Activated CD8-positive, alpha-beta memory T cell treated with anti-CD3 and anti-CD28 coated beads, Interleukin-2, amount 10 ng/mL, durations not matched to agents 7 days and 5 days (primary cell): ENCODE measurements at regions not wholly inside any gene's neighbourhood (a gene's known extent, or its start where the extent isn't known, plus 50 kb on each side); places are given as distances from the start of the nearest gene placed in this dataset.
A peak's percentile ranks its signal among the peaks of the same experiment; 100 is the strongest.

Experiments used
- ATAC-seq: fragments of 150-1000 bp; cut with Tn5 transposase; one replicate; pipeline ENCODE4 v1.10.0; 2021; ENCODE audit warnings: moderate library complexity
- CTCF ChIA-PET: fragments of 350-600 bp; sonication (Branson Sonifier 250); formaldehyde crosslinking; loops from one replicate; lab custom pipeline; 2021; ENCODE audit warnings: antibody characterized with exemption; lab: Charles Lee
- DNase-seq: peaks from one replicate; pipeline ENCODE4 v3.0.0-alpha.2; 2020
- H3K27ac Mint-ChIP-seq: one replicate; pipeline ENCODE4 v1.8.0; 2021; ENCODE audit warnings: mild to moderate bottlenecking, mixed read lengths
- H3K27me3 Mint-ChIP-seq: one replicate; pipeline ENCODE4 v1.8.0; 2021; ENCODE audit warnings: mixed read lengths
- H3K36me3 Mint-ChIP-seq: one replicate; pipeline ENCODE4 v1.8.0; 2021; ENCODE audit warnings: mild to moderate bottlenecking, mixed read lengths
- H3K4me1 Mint-ChIP-seq: one replicate; pipeline ENCODE4 v1.8.0; 2021; ENCODE audit warnings: mixed read lengths
- H3K4me3 Mint-ChIP-seq: one replicate; pipeline ENCODE4 v1.8.0; 2021; ENCODE audit warnings: mild to moderate bottlenecking, moderate library complexity, mixed read lengths
- H3K9me3 Mint-ChIP-seq: one replicate; pipeline ENCODE4 v1.8.0; 2022; ENCODE audit warnings: low read depth, mixed read lengths

DNA sequence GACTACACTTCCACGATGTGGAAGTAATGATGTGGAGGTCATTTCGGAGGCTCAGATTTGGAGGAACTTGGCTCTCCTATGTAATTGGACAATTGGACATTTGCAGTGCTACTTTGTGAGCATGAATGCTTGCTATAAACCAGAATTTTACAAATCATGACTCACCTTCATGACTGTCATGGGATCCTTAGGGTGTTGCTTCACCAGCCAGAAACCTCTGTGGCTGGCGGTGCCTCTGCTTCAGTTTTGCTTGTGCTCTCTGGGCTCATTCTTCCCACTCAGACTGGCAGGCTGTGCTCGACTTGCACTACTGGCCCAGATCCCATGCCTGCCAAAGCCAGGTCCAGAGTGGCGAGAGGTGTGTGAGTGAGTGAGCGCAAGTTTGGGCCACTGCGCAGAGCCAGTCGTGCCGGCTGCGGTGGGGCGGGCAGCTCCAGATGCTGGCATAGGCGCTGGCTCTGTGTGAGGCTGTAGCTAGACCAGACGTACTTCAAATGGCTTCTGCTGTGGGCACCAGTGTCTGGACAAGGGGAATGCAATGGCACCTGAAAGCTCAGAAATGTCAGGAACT lies 387.8 kb downstream of the AEBP2 start:
- H3K27ac Mint-ChIP-seq = no peak overlapping the region
- no peak for DNase-seq
- no peak for ATAC-seq

DNA sequence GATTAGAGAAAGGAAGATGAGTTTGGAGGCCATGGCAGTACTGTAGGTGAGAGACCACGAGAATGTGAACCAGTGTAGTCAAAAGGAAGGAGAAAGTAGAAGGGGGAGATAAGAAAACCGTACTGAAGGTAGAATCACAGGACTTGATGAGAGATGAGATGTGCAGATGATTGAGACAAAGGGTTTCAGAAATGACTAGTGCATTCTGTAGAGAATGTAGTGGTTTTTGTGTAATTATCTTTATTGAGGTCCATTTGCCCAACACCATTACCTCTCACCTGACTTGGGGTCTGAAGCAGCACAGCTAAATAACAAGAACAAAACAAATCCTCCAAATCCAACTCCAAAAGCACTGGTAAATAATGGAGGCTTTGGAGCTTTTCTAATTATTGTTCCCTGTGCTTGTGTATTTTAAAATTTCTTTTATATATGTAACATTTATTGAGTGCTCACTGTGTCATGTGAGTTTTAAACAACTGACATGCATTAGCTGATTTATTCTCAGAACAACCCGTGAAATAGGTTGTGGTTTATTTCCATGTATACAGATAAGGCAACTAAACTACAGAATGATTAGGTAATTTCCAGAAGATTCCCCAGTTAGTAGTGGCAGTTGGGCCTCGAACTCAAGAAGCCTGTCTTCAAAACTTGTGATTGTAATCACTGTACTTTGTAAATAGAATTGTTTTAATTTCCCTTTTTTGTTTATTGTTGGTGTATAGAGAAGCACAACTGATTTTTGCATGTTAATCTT lies 390.0 kb downstream of the AEBP2 start:
- CTCF ChIA-PET = no interaction called here
- H3K27ac Mint-ChIP-seq = no peak overlapping the region

More for the DNA sequence above, 387.8 kb downstream of the AEBP2 start:
- Mint-ChIP-seq H3K27me3 (no peaks in the 10 kb centered on the region), H3K9me3 (peaks cover 18% of the 10 kb centered on the region), H3K4me3 (no peak overlapping the region), H3K36me3 (peaks cover 7% of the 10 kb centered on the region), H3K4me1 (peaks cover 20% of the 10 kb centered on the region)
- CTCF ChIA-PET = no interaction called here

DNA sequence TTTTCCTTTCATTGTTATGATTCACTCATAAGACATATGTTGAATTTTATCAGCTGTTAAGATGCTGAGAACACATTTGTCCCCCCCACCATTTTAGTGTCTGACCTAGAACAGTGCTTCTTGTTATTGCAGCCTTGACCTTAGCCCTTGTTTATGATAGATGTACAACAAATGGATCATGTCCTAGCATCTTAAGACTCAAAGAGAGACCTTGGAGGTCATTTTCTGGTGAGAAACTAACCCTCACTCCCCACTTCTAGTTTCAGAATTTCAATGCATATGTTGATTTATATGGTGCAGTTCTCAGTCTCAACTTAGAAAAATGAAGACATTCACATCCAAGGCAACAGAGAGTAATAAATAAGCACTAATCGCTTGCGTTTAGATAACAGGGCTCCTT lies 391.2 kb downstream of the AEBP2 start:
- CTCF ChIA-PET = interaction anchor here (1.0 to 1.3 kb wide), 2 partner anchors 40 to 73 kb away, joined by 4 to 5 read pairs; no protein-coding TSS in a partner anchor
- no peak for ATAC-seq
- Mint-ChIP-seq H3K4me1 (peaks cover 32% of the 10 kb centered on the region), H3K9me3 (peaks cover 10% of the 10 kb centered on the region), H3K27ac (no peak overlapping the region), H3K27me3 (no peaks in the 10 kb centered on the region), H3K36me3 (peaks cover 8% of the 10 kb centered on the region), H3K4me3 (no peak overlapping the region)
- no peak for DNase-seq

More for the DNA sequence above, 390.0 kb downstream of the AEBP2 start:
- H3K9me3 Mint-ChIP-seq = peaks cover 10% of the 10 kb centered on the region
- no peak for ATAC-seq
- H3K4me3 Mint-ChIP-seq = no peak overlapping the region
- peaks cover 8% of the 10 kb centered on the region for H3K36me3 Mint-ChIP-seq
- DNase-seq = no peak
- peaks cover 25% of the 10 kb centered on the region for H3K4me1 Mint-ChIP-seq
- H3K27me3 Mint-ChIP-seq = no peaks in the 10 kb centered on the region

DNA sequence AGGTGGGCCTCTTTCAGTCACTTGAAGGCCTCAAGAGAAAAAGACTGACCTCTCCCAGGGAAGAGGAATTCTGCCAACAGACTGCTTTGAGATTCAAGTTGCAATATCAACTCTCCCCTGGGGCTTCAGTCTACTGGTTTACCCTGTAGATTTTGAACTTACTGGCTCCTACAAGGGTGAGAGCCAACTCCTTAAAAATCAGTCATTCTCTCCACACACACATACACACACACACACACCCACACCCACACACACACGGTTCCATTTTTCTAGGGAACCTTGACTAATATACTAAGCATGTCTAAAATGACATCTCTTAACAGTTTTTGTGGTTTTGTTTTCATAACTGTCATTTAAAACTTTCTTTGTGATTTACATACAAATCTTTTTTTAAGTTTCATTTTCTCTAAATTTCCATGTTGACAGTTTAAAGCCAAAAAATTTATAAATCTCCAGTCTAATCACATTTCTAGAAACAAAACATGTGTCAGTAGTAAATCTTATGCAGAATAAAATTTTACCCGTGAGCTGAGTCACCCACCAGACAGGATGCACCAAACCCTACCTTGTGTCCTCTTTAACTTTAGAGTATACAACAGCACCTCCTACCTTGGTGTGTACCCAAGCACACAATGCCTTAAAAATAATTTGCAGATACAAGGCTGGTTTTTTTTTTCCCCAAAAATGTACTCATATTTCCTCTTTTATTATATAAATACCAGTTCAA lies 394.6 kb downstream of the AEBP2 start:
- Mint-ChIP-seq H3K27me3 (no peaks in the 10 kb centered on the region), H3K9me3 (peaks cover under 1% of the 10 kb centered on the region), H3K4me1 (peaks cover 29% of the 10 kb centered on the region), H3K4me3 (no peak overlapping the region), H3K27ac (peak overlapping the region; percentile 22), H3K36me3 (peaks cover 3% of the 10 kb centered on the region)
- ATAC-seq = peak; percentile 76
- CTCF ChIA-PET = interaction anchor here (1.2 to 1.4 kb wide), 3 partner anchors 76 to 94 kb away, joined by 4 read pairs; no protein-coding TSS in a partner anchor
- peak; percentile 41 for DNase-seq

DNA sequence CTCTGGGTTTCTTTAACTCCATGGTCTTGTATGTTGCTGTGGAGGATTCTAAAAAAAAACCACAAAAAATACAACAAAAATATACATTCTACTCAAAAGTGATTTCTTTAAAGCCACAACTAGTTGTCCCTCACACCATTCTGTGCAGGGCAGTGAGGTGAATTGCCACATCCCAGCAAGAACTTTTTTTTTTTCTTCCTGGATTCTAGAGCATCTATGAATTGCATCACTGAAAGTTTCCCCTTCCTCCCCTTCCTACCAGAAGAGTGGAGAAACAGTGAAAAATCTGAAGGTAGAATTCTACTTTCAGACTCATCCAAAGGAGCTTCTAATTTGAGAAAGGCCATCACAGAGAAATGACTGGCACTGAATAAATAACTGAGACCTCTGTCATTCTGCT lies 395.3 kb downstream of the AEBP2 start:
- DNase-seq (no peak), ATAC-seq (no peak)
- H3K4me3 Mint-ChIP-seq = no peak overlapping the region
- H3K27ac Mint-ChIP-seq = no peak overlapping the region
- peaks cover 2% of the 10 kb centered on the region for H3K36me3 Mint-ChIP-seq
- CTCF ChIA-PET = interaction anchor here (0.8 to 1.4 kb wide), 4 partner anchors 77 to 263 kb away, joined by 3 to 4 read pairs (median 4); no protein-coding TSS in a partner anchor
- no peaks in the 10 kb centered on the region for H3K27me3 Mint-ChIP-seq
- H3K9me3 Mint-ChIP-seq = no peaks in the 10 kb centered on the region
- peaks cover 25% of the 10 kb centered on the region for H3K4me1 Mint-ChIP-seq

DNA sequence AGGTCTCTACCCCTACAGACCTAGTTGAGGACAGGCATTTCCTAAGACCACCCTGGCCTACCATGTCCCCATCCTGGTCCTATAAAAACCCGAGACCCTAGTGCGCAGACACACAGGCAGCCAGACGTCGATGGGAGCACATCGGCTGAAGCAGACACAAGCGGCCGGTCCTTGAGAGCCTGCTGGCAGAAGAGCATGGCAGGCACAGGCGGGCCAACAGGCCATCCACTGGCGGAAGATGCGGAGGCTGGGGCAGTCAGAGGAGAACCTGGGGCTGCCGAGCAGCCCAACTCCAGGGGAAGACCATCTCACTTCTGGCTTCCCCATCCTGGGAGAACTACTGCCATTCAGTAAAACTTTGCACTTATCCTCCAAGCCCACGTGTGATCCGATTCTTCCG lies 396.8 kb downstream of the AEBP2 start:
- Mint-ChIP-seq H3K27me3 (no peaks in the 10 kb centered on the region), H3K36me3 (peaks cover 2% of the 10 kb centered on the region), H3K4me1 (peaks cover 12% of the 10 kb centered on the region), H3K9me3 (no peaks in the 10 kb centered on the region), H3K4me3 (no peak overlapping the region), H3K27ac (no peak overlapping the region)
- DNase-seq = no peak
- no peak for ATAC-seq
- CTCF ChIA-PET = no interaction called here

DNA sequence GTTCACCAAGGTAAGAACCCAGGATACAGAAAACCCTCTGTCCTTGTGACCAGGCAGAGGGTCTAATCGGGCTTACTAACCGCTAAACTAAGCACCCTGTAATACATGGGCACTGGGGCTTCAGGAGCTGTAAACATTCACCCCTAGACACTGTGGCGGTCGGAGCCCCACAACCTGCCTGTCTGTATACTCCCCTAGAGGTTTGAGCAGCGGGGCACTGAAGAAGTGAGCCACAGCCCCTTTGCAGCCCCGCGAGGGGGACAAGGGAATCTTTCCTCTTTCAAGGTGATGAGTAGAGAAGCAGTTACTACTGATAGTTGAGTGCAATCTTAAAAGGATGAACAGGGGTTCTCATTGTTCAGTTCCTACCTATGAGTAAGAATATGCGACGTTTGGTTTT lies 397.2 kb downstream of the AEBP2 start:
- H3K27me3 Mint-ChIP-seq = no peaks in the 10 kb centered on the region
- ATAC-seq (no peak), DNase-seq (no peak)
- H3K36me3 Mint-ChIP-seq = peaks cover 2% of the 10 kb centered on the region
- CTCF ChIA-PET = no interaction called here
- H3K4me1 Mint-ChIP-seq = peaks cover 12% of the 10 kb centered on the region
- H3K4me3 Mint-ChIP-seq = no peak overlapping the region
- H3K9me3 Mint-ChIP-seq = no peaks in the 10 kb centered on the region
- H3K27ac Mint-ChIP-seq = no peak overlapping the region

DNA sequence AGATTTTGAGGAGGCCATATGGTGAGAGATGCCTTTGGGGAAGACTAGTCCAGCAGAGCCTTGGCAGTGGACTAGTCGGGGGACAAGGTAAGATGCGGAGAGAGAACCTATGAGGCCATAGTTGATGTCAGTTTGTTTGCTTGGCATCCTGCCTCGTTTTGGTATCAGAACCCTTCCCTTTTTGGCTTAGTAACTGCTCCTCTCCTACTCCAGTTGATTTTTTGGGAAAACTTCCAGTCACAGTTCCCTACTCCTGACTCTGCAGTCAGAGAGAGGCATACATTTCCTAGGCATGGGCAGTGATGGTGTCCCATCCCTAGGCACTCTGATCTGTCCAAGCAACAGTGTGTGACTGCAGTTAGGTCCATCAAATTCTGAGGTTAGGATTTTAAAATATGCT lies 398.3 kb downstream of the AEBP2 start:
- Mint-ChIP-seq H3K27ac (no peak overlapping the region), H3K36me3 (peaks cover 2% of the 10 kb centered on the region), H3K27me3 (no peaks in the 10 kb centered on the region), H3K9me3 (no peaks in the 10 kb centered on the region), H3K4me1 (peaks cover 12% of the 10 kb centered on the region), H3K4me3 (no peak overlapping the region)
- CTCF ChIA-PET = no interaction called here
- ATAC-seq = no peak
- no peak for DNase-seq

DNA sequence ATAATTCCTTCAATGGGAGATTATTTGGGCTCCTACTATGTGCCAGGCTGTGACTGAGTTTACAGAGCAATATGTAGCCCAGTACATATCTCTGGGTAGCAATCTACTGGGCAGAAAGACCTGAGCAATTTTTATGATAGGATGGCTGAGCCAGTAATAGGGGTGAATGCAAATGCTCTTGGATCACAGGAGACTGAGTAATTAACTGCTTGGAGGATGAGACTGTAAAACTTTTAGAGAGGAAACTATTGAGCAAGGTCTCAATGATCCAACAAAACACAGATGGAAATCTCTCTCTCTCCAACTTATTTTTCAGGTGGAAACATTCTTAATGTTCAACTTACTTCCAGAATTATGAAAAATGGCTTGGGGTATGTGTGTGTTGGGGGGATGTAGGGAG lies 402.2 kb downstream of the AEBP2 start:
- Mint-ChIP-seq H3K36me3 (no peaks in the 10 kb centered on the region), H3K27me3 (no peaks in the 10 kb centered on the region), H3K9me3 (no peaks in the 10 kb centered on the region), H3K27ac (no peak overlapping the region), H3K4me3 (no peak overlapping the region), H3K4me1 (no peaks in the 10 kb centered on the region)
- CTCF ChIA-PET = no interaction called here
- no peak for DNase-seq
- ATAC-seq = no peak

DNA sequence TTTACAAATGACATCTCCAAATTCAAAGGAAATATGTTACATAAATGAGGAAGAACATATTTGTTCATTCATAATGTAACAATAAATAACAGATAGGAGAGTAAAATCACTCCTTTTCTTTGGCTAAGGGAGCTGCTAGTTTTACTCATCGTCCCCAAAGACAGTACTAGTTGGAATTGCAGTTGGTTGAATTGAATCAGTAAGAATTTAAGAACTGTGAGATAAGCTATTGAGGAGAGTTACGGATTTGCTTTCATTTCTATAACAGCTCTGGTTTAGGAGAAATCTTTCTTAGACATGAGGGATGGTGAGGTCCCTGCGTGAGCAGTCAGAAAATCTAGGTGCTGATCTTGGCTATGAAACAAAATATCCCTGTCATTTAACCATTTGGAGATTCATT lies 402.8 kb downstream of the AEBP2 start:
- CTCF ChIA-PET = no interaction called here
- no peak for ATAC-seq
- Mint-ChIP-seq H3K9me3 (no peaks in the 10 kb centered on the region), H3K4me1 (no peaks in the 10 kb centered on the region), H3K4me3 (no peak overlapping the region), H3K27me3 (no peaks in the 10 kb centered on the region), H3K27ac (no peak overlapping the region), H3K36me3 (no peaks in the 10 kb centered on the region)
- DNase-seq = no peak

DNA sequence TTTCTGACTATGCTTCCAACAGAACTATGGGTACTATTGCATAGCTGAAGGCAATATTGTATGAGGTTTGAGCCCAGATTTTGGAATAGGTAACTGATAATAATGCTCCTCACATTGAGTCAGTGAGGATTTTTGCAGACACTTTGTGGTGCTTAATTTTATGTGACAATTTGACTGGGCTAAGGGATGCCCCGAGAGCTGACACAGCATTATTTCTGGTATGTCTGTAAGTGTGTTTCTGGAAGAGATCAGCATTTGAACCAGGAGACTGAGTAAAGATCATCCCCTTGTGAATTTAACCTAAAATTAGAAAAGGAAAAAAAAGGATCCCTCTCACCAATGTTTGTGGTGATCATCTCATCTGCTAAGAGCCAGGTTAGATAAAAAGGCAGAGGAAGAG lies 404.9 kb downstream of the AEBP2 start:
- H3K27me3 Mint-ChIP-seq = no peaks in the 10 kb centered on the region
- CTCF ChIA-PET = no interaction called here
- DNase-seq (no peak), ATAC-seq (no peak)
- H3K27ac Mint-ChIP-seq = no peak overlapping the region
- H3K4me3 Mint-ChIP-seq = no peak overlapping the region
- no peaks in the 10 kb centered on the region for H3K36me3 Mint-ChIP-seq
- no peaks in the 10 kb centered on the region for H3K9me3 Mint-ChIP-seq
- H3K4me1 Mint-ChIP-seq = no peaks in the 10 kb centered on the region

DNA sequence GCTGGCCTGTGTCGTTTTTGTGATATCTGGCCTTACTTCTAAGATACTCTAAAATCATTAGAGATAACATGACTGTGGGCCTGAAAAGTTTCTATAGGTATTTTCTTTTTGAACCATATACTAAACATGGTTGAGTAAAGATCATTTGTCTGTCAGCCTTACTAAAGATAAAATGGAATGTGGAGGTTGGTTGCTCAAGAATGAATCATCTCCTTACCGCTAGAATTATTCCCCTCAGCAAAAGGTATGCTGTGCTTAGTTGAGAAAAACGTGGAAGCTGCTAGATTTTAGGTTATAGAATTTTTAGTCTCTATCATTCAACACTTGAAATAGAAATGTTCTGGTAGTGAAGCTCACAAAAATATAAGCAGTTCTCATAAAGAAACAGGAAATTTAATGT lies 407.3 kb downstream of the AEBP2 start:
- Mint-ChIP-seq H3K27me3 (no peaks in the 10 kb centered on the region), H3K4me1 (no peaks in the 10 kb centered on the region), H3K9me3 (no peaks in the 10 kb centered on the region), H3K36me3 (no peaks in the 10 kb centered on the region), H3K27ac (no peak overlapping the region), H3K4me3 (no peak overlapping the region)
- no peak for ATAC-seq
- CTCF ChIA-PET = no interaction called here
- no peak for DNase-seq

DNA sequence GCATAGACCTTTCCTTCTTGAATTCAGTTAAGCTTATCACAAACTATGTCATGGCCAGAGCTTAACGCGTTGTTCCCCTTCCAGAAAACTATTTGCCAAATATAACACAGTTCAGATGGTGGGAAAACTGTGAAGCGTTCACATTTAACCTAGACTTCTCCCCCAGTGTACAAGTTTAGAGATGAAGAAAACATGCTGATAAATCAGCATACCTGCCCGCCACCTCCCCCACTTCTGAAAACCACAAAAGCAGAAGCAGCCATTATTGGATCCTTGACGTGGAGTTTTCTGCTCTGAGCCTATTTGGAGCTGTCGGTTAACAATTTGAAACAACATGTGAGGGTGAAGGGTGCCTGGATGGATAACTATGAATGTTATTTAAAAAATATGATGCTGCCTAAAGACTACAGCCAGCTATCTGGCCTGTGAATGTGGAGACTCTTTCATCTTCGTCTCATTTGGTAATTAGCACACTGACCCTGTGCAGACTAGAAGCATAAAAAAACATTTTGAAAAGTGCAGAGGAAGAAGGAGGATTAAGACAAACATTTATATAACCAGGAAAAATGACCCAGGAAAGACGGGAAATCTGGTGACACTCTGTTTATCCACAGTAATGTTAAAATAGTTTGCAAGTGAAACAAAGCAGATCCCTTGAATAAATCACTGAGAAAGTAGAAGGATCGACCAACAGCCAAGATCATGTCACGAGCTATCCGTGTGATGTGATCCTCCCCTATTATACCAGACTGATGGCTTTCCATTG lies 408.2 kb downstream of the AEBP2 start:
- Mint-ChIP-seq H3K36me3 (no peaks in the 10 kb centered on the region), H3K27ac (no peak overlapping the region), H3K9me3 (no peaks in the 10 kb centered on the region), H3K4me1 (no peaks in the 10 kb centered on the region), H3K27me3 (no peaks in the 10 kb centered on the region), H3K4me3 (no peak overlapping the region)
- DNase-seq (no peak), ATAC-seq (no peak)
- CTCF ChIA-PET = no interaction called here
